Panc1 (cell line): ENCODE measurements at regions not wholly inside any gene's neighbourhood (a gene's known extent, or its start where the extent isn't known, plus 50 kb on each side); places are given as distances from the start of the nearest gene placed in this dataset.

Experiments used
- ATAC-seq: fragments of 200-7000 bp; cut with Tn5 transposase; 2 replicates; pipeline ENCODE4 v1.9.1; 2020; ENCODE audit warnings: mild to moderate bottlenecking, moderate library complexity
- BruUV-seq: library from RNA; stranded (reverse); fragments of 400-500 nt; replicated peaks from 2 replicates; lab custom pipeline; 2021; lab: Mats Ljungman, UMichigan
- CTCF ChIA-PET: fragments of 300-600 bp; sonication (Branson Sonifier 250); formaldehyde crosslinking; loops from one replicate; lab custom pipeline; 2022; ENCODE audit warnings: antibody characterized with exemption; lab: Charles Lee
- POLR2A ChIA-PET: fragments of 300-600 bp; sonication (Branson Sonifier 250); formaldehyde crosslinking; loops from one replicate; lab custom pipeline; 2022; ENCODE audit warnings: antibody characterized with exemption; lab: Charles Lee
- DNase-seq: peaks from one replicate; pipeline ENCODE4 v3.0.0-alpha.2; 2010; ENCODE audit warnings: low read depth, low spot score
- H3K27ac ChIP-seq: 2 replicates; pipeline ENCODE4 v1.5.1; 2011; ENCODE audit warnings: mild to moderate bottlenecking, low read length, inconsistent platforms
- H3K27me3 ChIP-seq: fragments of 200-500 bp; sonication (Bioruptor generic); 2 replicates; pipeline ENCODE4 v1.6.0; 2014; ENCODE audit warnings: low read length, inconsistent platforms; ENCODE audit not compliant: control insufficient read depth, insufficient read depth
- H3K36me3 ChIP-seq: fragments of 200-500 bp; sonication (Bioruptor generic); 2 replicates; pipeline ENCODE4 v1.5.1; 2014; ENCODE audit warnings: inconsistent platforms, mild to moderate bottlenecking, low read length, moderate library complexity; ENCODE audit not compliant: control insufficient read depth, insufficient read depth
- H3K4me1 ChIP-seq: 2 replicates; pipeline ENCODE4 v1.5.1; 2011; ENCODE audit warnings: inconsistent platforms, mild to moderate bottlenecking, low read length, moderate library complexity; ENCODE audit not compliant: control insufficient read depth, insufficient read depth
- H3K4me3 ChIP-seq, 2 experiments: 2 replicates each; pipeline ENCODE4 v1.5.1; 2011 to 2012; ENCODE audit warnings: low read depth in 2 of 2, low read length in 2 of 2, mild to moderate bottlenecking in 2 of 2, inconsistent platforms in 1 of 2, moderate library complexity in 1 of 2
- H3K9me3 ChIP-seq: fragments of 200-500 bp; sonication (Bioruptor generic); 2 replicates; pipeline ENCODE4 v1.5.1; 2014; ENCODE audit warnings: low read depth, mild to moderate bottlenecking, inconsistent platforms, low read length, moderate library complexity; ENCODE audit not compliant: control insufficient read depth, insufficient read depth
- CTCF ChIP-seq: fragments of 450-650 bp; IDR thresholded peaks from 2 replicates; pipeline ENCODE4 v1.5.1; 2017; ENCODE audit warnings: mild to moderate bottlenecking
- POLR2AphosphoS5 ChIP-seq: IDR thresholded peaks from 2 replicates; pipeline ENCODE4 v1.6.1; 2012; ENCODE audit warnings: mild to moderate bottlenecking, low read depth, low read length, moderate library complexity
- REST ChIP-seq, 2 experiments: IDR thresholded peaks; 2 replicates each; pipeline ENCODE4 v1.6.1; 2011 to 2012; ENCODE audit warnings: low read depth in 2 of 2, control low read depth in 1 of 2, low read length in 1 of 2, mild to moderate bottlenecking in 1 of 2, moderate library complexity in 1 of 2; ENCODE audit not compliant: insufficient read depth in 1 of 2
- SIN3A ChIP-seq: IDR thresholded peaks from 2 replicates; pipeline ENCODE4 v1.6.1; 2012; ENCODE audit warnings: low read depth, mild to moderate bottlenecking, low read length, moderate library complexity, borderline replicate concordance; ENCODE audit not compliant: insufficient read depth
- TCF7L2 ChIP-seq: IDR thresholded peaks from 2 replicates; pipeline ENCODE4 v1.6.1; 2011; ENCODE audit warnings: mild to moderate bottlenecking, low read depth, low read length, inconsistent platforms
- in situ Hi-C: cut with HindIII; loops from 2 replicates; pipeline ENCODE4 v1.10.0; 2016; ENCODE audit warnings: low sequenced_read_pairs, low pct_unique_long_range_greater_than_20kb
- intact Hi-C: fragments of 100-400 bp; cut with micrococcal nuclease; formaldehyde crosslinking; loops from one replicate; pipeline ENCODE4 v1.10.0; 2022; ENCODE audit not compliant: unreplicated experiment

- DNase-seq (no peak), ATAC-seq (no peak)
- in situ Hi-C loops = no loop called here
- ChIA-PET CTCF (no interaction called here), POLR2A (no interaction called here)
- H3K4me1 ChIP-seq = no peaks in the 10 kb centered on the region
- no peaks in the 10 kb centered on the region for H3K9me3 ChIP-seq
- H3K27ac ChIP-seq = no peak overlapping the region
- H3K27me3 ChIP-seq = no peaks in the 10 kb centered on the region
- TF ChIP-seq REST (IDR thresholded peaks at IDR 0.05; ENCODE audit: insufficient read depth in 1 of 2, low read depth in 2 of 2, low read length in 1 of 2) = no peak
- TF ChIP-seq POLR2AphosphoS5 = no peak
- no peak for TF ChIP-seq CTCF
- no peak for TF ChIP-seq TCF7L2
- no peak for TF ChIP-seq SIN3A
- no peak overlapping the region for H3K4me3 ChIP-seq
- no TSS peak for BruUV-seq
- intact Hi-C loops = no loop called here
- no peaks in the 10 kb centered on the region for H3K36me3 ChIP-seq
These were observed 505.4 kb upstream of the ZP4 start for GRCh38 chr1:238396140-238396539.

GRCh38 chr1:238384381-238384780 lies 493.7 kb upstream of the ZP4 start:
- no peak overlapping the region for H3K27ac ChIP-seq
- BruUV-seq = no TSS peak
- ChIA-PET POLR2A (no interaction called here), CTCF (no interaction called here)
- intact Hi-C loops = no loop called here
- ATAC-seq (no peak), DNase-seq (no peak)
- no peak for TF ChIP-seq SIN3A
- TF ChIP-seq POLR2AphosphoS5 = no peak
- TF ChIP-seq TCF7L2 = no peak
- no peak for TF ChIP-seq REST (IDR thresholded peaks at IDR 0.05; ENCODE audit: insufficient read depth in 1 of 2, low read depth in 2 of 2, low read length in 1 of 2)
- TF ChIP-seq CTCF = no peak
- H3K36me3 ChIP-seq = no peaks in the 10 kb centered on the region
- H3K27me3 ChIP-seq = no peaks in the 10 kb centered on the region
- H3K9me3 ChIP-seq = no peaks in the 10 kb centered on the region
- H3K4me3 ChIP-seq = no peak overlapping the region
- H3K4me1 ChIP-seq = no peaks in the 10 kb centered on the region
- in situ Hi-C loops = no loop called here
